Tibial nerve (tissue), 4 donors: ENCODE measurements at regions not wholly inside any gene's neighbourhood (a gene's known extent, or its start where the extent isn't known, plus 50 kb on each side); places are given as distances from the start of the nearest gene placed in this dataset.
"Not testable (repeated sequence)": the region's sequence is repeated elsewhere in the genome, so short reads cannot be mapped to it uniquely, and the experiment has no call there.

Experiments
- DNase-seq, 2 donors: peaks; one replicate each; pipeline ENCODE4 v3.0.0-alpha.2; 2019; ENCODE audit warnings: low spot score in 2 of 2
- H3K27ac ChIP-seq, 4 donors: fragments of 200-600 bp; sonication (generic) in 3 of 4; one replicate each; pipeline ENCODE4 v1.5.1; 2017 to 2019; ENCODE audit warnings: mild to moderate bottlenecking in 1 of 4
- H3K27me3 ChIP-seq, 2 donors: fragments of 200-600 bp; sonication (generic) in 1 of 2; one replicate each; pipeline versions ENCODE4 v1.5.1 to v1.6.0; 2017 to 2019
- H3K36me3 ChIP-seq, 3 donors: fragments of 200-600 bp; sonication (generic); one replicate each; pipeline ENCODE4 v1.5.1; 2018 to 2019
- H3K4me1 ChIP-seq, 4 donors: fragments of 200-600 bp; sonication (generic) in 3 of 4; one replicate each; pipeline ENCODE4 v1.5.1; 2017 to 2019
- H3K4me3 ChIP-seq, 4 donors: fragments of 200-600 bp; sonication (generic) in 3 of 4; one replicate each; pipeline ENCODE4 v1.5.1; 2017 to 2019; ENCODE audit warnings: mild to moderate bottlenecking in 1 of 4, moderate library complexity in 1 of 4
- H3K9me3 ChIP-seq, 4 donors: fragments of 200-600 bp; sonication (generic) in 3 of 4; one replicate each; pipeline ENCODE4 v1.5.1; 2017 to 2019
- CTCF ChIP-seq, 5 experiments: fragments of 200-600 bp in 3 of 5; fragments of 450-650 bp in 2 of 5; sonication (generic) in 3 of 5; IDR thresholded peaks; one replicate each; pipeline ENCODE4 v1.5.1; 2016 to 2019; ENCODE audit warnings: antibody characterized with exemption in 5 of 5, mild to moderate bottlenecking in 3 of 5, moderate library complexity in 2 of 5
- EP300 ChIP-seq, 2 donors: sonication (generic); formaldehyde crosslinking; IDR thresholded peaks; one replicate each; pipeline ENCODE4 v1.6.1; 2017; ENCODE audit warnings: antibody characterized with exemption in 2 of 2, mild to moderate bottlenecking in 1 of 2
- POLR2A ChIP-seq, 2 donors: fragments of 450-650 bp; IDR thresholded peaks; one replicate each; pipeline ENCODE4 v1.6.1; 2017; ENCODE audit warnings: antibody characterized with exemption in 2 of 2, mild to moderate bottlenecking in 2 of 2, moderate library complexity in 2 of 2
- WGBS, 2 donors: methylation state at CpG; one replicate each; pipeline ENCODE4 v1.1.5; 2018; 5-methylcytosine and 5-hydroxymethylcytosine counted together

GRCh38 chr5:155815248-155815647 lies 511.7 kb upstream of the SGCD start:
- Histone ChIP-seq H3K4me3 (no peak overlapping the region), H3K27me3 (no peaks in the 10 kb centered on the region), H3K4me1 (no peaks in the 10 kb centered on the region), H3K27ac (no peak overlapping the region), H3K9me3 (no peaks in the 10 kb centered on the region), H3K36me3 (no peaks in the 10 kb centered on the region)
- 37 to 58% methylated on average over 1 of the region's 1 CpG for WGBS, 2 donors
- TF ChIP-seq EP300 (IDR thresholded peaks at IDR 0.05): no peak
- no peak for TF ChIP-seq POLR2A (IDR thresholded peaks at IDR 0.05)
- no peak for TF ChIP-seq CTCF (IDR thresholded peaks at IDR 0.05)
- DNase-seq: no peak

GRCh38 chr5:155822177-155822576 lies 504.8 kb upstream of the SGCD start:
- Histone ChIP-seq H3K4me1 (no peaks in the 10 kb centered on the region), H3K27ac (no peak overlapping the region), H3K4me3 (no peak overlapping the region), H3K36me3 (no peaks in the 10 kb centered on the region), H3K27me3 (no peaks in the 10 kb centered on the region), H3K9me3 (no peaks in the 10 kb centered on the region)
- 47 to 56% methylated on average over 3 of the region's 3 CpGs for WGBS, 2 donors
- no peak for DNase-seq
- TF ChIP-seq EP300 (IDR thresholded peaks at IDR 0.05) (no peak), CTCF (IDR thresholded peaks at IDR 0.05) (no peak), POLR2A (IDR thresholded peaks at IDR 0.05) (no peak)

- no peak overlapping the region for H3K27ac ChIP-seq
- no peaks in the 10 kb centered on the region for H3K27me3 ChIP-seq
- no peak for DNase-seq
- H3K36me3 ChIP-seq: no peaks in the 10 kb centered on the region
- WGBS, 2 donors: 81 to 83% methylated on average over 3 of the region's 3 CpGs
- TF ChIP-seq EP300 (IDR thresholded peaks at IDR 0.05) (no peak), POLR2A (IDR thresholded peaks at IDR 0.05) (no peak), CTCF (IDR thresholded peaks at IDR 0.05) (no peak)
- no peak overlapping the region for H3K4me3 ChIP-seq
- H3K4me1 ChIP-seq: no peaks in the 10 kb centered on the region
- no peaks in the 10 kb centered on the region for H3K9me3 ChIP-seq
Measured at GRCh38 chr5:155826611-155827507, 500.1 kb upstream of the SGCD start.

GRCh38 chr5:155827508-155827815 lies 499.5 kb upstream of the SGCD start:
- not testable (repeated sequence) for H3K36me3 ChIP-seq, H3K4me3 ChIP-seq, H3K9me3 ChIP-seq, H3K27ac ChIP-seq, H3K27me3 ChIP-seq, DNase-seq, H3K4me1 ChIP-seq
- 80 to 81% methylated on average over 2 of the region's 2 CpGs for WGBS, 2 donors

- Histone ChIP-seq H3K27ac (no peak overlapping the region), H3K9me3 (no peaks in the 10 kb centered on the region), H3K4me1 (no peaks in the 10 kb centered on the region), H3K36me3 (no peaks in the 10 kb centered on the region), H3K4me3 (no peak overlapping the region), H3K27me3 (no peaks in the 10 kb centered on the region)
- no peak for TF ChIP-seq CTCF (IDR thresholded peaks at IDR 0.05)
- TF ChIP-seq POLR2A (IDR thresholded peaks at IDR 0.05): no peak
- TF ChIP-seq EP300 (IDR thresholded peaks at IDR 0.05): no peak
- DNase-seq: no peak
- WGBS, 2 donors: 82 to 93% methylated on average over 1 of the region's 1 CpG
Measured at GRCh38 chr5:155827949-155828348, 499.0 kb upstream of the SGCD start.
